LNCAP (cell line): ENCODE measurements at regions not wholly inside any gene's neighbourhood (a gene's known extent, or its start where the extent isn't known, plus 50 kb on each side); places are given as distances from the start of the nearest gene placed in this dataset.

Experiments used
- TF ChIP-seq, protein P1 (sequence below): fragments of 450-650 bp; IDR thresholded peaks from 2 replicates; pipeline ENCODE4 v1.5.1; 2017; ENCODE audit warnings: mild to moderate bottlenecking

DNA sequence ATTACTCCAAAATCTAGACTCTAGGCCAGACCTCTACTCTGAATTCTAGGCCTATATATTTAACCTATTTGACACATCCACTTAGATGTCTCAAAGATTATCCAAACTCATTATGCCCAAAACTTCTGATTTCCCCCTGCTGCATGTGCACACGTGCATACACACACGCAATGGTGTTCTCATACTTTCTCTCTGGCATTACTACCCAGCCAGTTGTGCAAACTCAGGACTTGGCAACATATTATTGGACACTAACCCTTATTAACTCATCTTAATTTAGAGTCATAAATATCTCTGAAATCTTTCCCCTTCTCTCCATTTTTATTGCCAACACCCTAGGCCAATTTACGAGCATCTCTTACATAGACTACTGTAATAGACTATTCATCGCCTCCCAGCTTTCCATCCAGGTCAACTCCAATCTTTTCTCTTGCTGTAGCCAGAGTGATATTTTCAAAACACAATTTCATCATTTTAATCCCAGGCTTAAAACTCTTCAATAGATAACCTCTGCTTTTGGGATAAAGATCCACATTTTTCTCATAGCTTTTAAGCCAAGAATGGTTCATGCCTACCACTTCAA, 141.2 kb upstream of the VLDLR start:
- TF ChIP-seq, protein P1, sequence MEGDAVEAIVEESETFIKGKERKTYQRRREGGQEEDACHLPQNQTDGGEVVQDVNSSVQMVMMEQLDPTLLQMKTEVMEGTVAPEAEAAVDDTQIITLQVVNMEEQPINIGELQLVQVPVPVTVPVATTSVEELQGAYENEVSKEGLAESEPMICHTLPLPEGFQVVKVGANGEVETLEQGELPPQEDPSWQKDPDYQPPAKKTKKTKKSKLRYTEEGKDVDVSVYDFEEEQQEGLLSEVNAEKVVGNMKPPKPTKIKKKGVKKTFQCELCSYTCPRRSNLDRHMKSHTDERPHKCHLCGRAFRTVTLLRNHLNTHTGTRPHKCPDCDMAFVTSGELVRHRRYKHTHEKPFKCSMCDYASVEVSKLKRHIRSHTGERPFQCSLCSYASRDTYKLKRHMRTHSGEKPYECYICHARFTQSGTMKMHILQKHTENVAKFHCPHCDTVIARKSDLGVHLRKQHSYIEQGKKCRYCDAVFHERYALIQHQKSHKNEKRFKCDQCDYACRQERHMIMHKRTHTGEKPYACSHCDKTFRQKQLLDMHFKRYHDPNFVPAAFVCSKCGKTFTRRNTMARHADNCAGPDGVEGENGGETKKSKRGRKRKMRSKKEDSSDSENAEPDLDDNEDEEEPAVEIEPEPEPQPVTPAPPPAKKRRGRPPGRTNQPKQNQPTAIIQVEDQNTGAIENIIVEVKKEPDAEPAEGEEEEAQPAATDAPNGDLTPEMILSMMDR: no peak

- TF ChIP-seq, protein P1: no peak
Measured at GRCh38 chr9:2481216-2481615, 140.4 kb upstream of the VLDLR start.

DNA sequence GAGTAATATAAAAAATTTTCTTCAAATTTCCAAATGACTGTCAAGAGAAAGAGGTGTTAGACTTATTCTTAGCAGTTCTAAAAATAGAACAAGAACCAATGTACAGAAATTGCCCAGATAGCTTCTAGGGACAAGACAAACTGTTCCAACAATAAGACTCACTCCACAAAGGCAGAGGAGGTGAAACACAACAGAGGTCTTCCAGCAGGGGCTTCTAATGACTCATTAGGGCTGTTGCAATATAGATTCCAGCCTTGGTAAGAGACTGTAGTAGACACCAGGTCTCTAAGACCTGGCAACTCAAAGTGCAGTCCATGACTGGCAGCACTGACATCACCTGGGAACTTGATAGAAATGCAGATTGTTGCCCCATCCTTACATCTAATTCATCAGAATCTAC, 134.6 kb upstream of the VLDLR start:
- TF ChIP-seq, protein P1: no peak

- TF ChIP-seq, protein P1: no peak
Measured at GRCh38 chr9:2489838-2490314, 131.7 kb upstream of the VLDLR start.

- TF ChIP-seq, protein P1: no peak
Measured at GRCh38 chr9:2492161-2492560, 129.4 kb upstream of the VLDLR start.

DNA sequence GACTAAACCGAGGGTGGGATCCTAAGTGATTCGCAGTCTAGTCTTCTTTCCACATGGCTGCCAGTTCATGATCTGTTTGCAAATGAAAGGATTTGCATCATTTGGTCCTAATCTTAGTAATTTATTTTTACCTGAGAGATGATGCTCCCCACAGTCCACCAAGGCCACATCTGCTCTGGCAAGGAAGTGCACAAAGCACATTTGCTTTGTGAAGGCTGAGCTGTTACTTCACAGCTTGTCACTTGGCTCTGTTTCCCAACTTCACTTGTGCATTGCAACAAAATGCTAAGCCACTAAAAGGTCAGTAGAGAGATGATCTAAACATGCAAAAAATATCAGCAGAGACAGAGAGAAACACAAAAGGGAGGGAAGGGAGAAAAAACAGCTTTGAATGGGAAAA, 128.5 kb upstream of the VLDLR start:
- TF ChIP-seq, protein P1: no peak

DNA sequence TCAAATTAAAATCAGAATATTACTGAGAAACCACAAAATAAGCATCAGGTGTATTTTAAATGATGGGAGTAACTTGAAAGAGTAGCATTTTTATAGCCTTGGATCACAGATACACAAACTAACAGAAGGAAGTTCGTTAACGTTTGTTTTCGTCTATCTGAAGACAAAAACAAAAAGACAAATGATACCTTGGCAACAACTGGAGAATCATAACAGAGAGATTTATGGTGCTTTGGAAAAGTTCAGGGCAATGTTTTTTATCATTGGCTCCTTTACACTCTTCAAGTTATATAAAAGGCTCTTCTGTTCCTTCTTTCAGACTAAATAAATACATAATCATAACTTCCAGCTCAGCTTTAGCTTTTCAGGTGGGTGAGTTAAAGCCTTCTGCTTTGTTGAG, 128.1 kb upstream of the VLDLR start:
- TF ChIP-seq, protein P1: no peak

DNA sequence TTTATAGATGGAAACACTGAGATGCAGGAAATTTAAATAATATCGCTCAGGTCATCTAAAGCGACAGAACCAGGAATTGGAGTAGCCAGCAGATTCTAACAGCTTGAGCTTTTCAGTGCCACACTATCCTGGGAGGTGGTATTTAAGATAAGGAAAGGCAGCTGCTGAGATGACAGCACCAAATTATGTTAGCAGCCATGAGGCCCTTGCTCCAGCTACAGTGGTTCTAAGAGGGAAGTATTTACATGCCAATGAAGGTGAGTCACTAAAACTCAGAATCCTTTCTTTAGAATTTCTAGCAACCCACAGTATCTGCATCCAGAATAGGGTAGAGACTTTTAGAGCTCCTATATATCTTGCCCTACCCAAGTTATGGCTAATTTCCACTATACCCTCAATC, 127.0 kb upstream of the VLDLR start:
- TF ChIP-seq, protein P1: no peak
